Kidney capillary endothelial cell (primary cell): ENCODE measurements at regions not wholly inside any gene's neighbourhood (a gene's known extent, or its start where the extent isn't known, plus 50 kb on each side); places are given as distances from the start of the nearest gene placed in this dataset.

Experiments
- DNase-seq: peaks from one replicate; pipeline ENCODE4 v3.0.0-alpha.2; 2018; ENCODE audit warnings: low spot score

- DNase-seq = no peak
Observed at GRCh38 chr16:65497571-65497970, 375.7 kb upstream of the CDH11 start.

GRCh38 chr16:65495106-65495505, 373.2 kb upstream of the CDH11 start:
- no peak for DNase-seq

- DNase-seq = no peak
Observed at GRCh38 chr16:65494609-65495008, 372.7 kb upstream of the CDH11 start.

GRCh38 chr16:65494080-65494479, 372.2 kb upstream of the CDH11 start:
- no peak for DNase-seq

- no peak for DNase-seq
Observed at GRCh38 chr16:65490286-65490685, 368.4 kb upstream of the CDH11 start.

GRCh38 chr16:65489531-65490023, 367.7 kb upstream of the CDH11 start:
- no peak for DNase-seq

- no peak for DNase-seq
Observed at GRCh38 chr16:65487231-65487630, 365.4 kb upstream of the CDH11 start.

GRCh38 chr16:65481956-65482355, 360.1 kb upstream of the CDH11 start:
- DNase-seq = no peak

GRCh38 chr16:65480281-65481091, 358.6 kb upstream of the CDH11 start:
- no peak for DNase-seq

GRCh38 chr16:65476448-65476955, 354.6 kb upstream of the CDH11 start:
- no peak for DNase-seq

- no peak for DNase-seq
Observed at GRCh38 chr16:65473699-65474098, 351.8 kb upstream of the CDH11 start.

- no peak for DNase-seq
Observed at GRCh38 chr16:65469116-65469515, 347.3 kb upstream of the CDH11 start.

- no peak for DNase-seq
Observed at GRCh38 chr16:65468133-65468532, 346.3 kb upstream of the CDH11 start.

GRCh38 chr16:65463652-65464260, 341.9 kb upstream of the CDH11 start:
- DNase-seq = no peak

GRCh38 chr16:65457084-65457483, 335.2 kb upstream of the CDH11 start:
- DNase-seq = no peak

GRCh38 chr16:65455761-65456160, 333.9 kb upstream of the CDH11 start:
- no peak for DNase-seq

GRCh38 chr16:65453646-65454045, 331.8 kb upstream of the CDH11 start:
- DNase-seq = no peak

GRCh38 chr16:65449526-65449925, 327.7 kb upstream of the CDH11 start:
- no peak for DNase-seq

GRCh38 chr16:65446427-65446826, 324.6 kb upstream of the CDH11 start:
- no peak for DNase-seq

- no peak for DNase-seq
Observed at GRCh38 chr16:65445313-65446260, 323.7 kb upstream of the CDH11 start.

GRCh38 chr16:65441501-65441900, 319.6 kb upstream of the CDH11 start:
- DNase-seq = no peak

GRCh38 chr16:65429504-65430181, 307.8 kb upstream of the CDH11 start:
- no peak for DNase-seq
